ENCODE measurements at regions not wholly inside any gene's neighbourhood (a gene's known extent, or its start where the extent isn't known, plus 50 kb on each side); places are given as distances from the start of the nearest gene placed in this dataset.

DNA sequence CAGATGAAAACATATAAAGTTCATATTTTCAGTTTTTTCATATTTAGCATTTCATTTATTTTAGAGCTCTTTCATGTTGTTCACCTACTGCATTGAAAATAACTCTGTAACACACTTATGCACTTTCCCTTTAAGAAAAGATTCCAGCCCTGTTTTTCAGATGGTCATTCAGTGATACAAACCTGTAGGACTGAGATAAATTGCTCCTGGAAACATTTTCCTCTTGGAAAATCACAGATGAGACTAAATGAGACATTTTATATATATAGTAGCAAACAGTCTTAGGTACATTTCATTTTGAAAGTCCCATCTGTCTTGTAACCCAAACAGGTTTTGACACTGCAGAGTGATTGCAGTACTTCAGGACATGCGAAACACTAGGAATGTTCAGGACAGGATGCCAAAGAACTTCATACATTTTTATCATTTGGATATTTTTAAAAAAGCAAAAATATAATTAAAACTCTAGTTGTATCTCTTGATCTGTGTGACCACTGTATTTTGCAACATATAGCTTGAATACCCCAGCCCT is 412.4 kb downstream of the MTX2 start:
- H3K27me3 Mint-ChIP-seq: peaks cover 26 to 58% (median 44%) of the 10 kb centered on the region in 3 donors
- no peak overlapping the region for H3K4me3 Mint-ChIP-seq
- ATAC-seq (ENCODE audit: low read depth in 2 of 2) (no peak), DNase-seq (no peak)
- H3K9me3 Mint-ChIP-seq: no peaks in the 10 kb centered on the region
- H3K36me3 Mint-ChIP-seq: no peaks in the 10 kb centered on the region
- H3K27ac Mint-ChIP-seq: no peak overlapping the region
- H3K4me1 Mint-ChIP-seq: no peaks in the 10 kb centered on the region

DNA sequence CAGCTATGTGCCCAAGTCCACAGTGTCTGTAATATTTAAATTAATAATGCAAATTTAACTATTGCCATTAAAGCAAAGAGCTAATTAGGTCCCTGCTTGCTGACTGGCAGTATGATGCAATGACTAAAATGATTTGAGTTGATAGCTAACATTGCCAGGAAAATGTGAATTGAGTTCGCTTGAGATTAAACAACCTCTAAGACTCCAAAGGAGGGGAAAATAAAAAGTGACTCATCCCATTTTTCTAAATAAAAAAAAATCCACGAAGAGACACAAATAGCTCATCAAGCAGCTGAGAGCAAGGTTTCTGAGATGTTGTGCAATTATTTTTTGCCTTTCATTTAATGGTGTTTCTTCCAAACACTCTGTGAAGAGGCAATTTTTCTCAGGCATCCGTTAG is 413.0 kb downstream of the MTX2 start:
- Mint-ChIP-seq H3K36me3 (no peaks in the 10 kb centered on the region), H3K27me3 (peaks cover 26 to 59% (median 41%) of the 10 kb centered on the region in 3 donors), H3K27ac (no peak overlapping the region), H3K4me1 (no peaks in the 10 kb centered on the region), H3K4me3 (no peak overlapping the region), H3K9me3 (no peaks in the 10 kb centered on the region)
- DNase-seq (no peak), ATAC-seq (ENCODE audit: low read depth in 2 of 2) (no peak)

DNA sequence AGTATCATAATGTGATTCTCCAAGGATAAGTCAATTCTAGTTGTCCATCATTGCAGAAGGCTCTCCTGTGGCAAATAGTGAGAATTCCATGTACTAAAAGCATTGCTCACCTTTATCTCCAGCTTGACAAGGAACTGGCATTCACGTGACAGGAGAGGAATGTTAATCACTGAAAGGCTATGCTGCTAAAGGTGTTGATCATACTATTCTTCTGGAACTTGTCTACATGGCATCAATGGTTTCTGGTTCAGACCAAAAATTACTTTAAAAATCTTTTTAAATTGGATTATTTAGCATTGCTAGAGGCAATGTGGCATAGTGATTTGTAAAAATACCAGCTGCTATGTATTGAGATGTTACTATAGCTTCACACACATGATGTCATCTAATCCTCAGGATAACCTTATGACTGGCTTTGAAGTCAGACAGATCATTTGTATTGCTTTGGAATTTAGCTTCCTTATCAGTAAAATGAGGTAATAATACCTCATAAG is 414.4 kb downstream of the MTX2 start:
- H3K36me3 Mint-ChIP-seq: no peaks in the 10 kb centered on the region
- no peaks in the 10 kb centered on the region for H3K9me3 Mint-ChIP-seq
- ATAC-seq (ENCODE audit: low read depth in 2 of 2): no peak
- H3K27ac Mint-ChIP-seq: no peak overlapping the region
- no peaks in the 10 kb centered on the region for H3K4me1 Mint-ChIP-seq
- no peak for DNase-seq
- peaks cover 31 to 59% (median 46%) of the 10 kb centered on the region in 3 donors for H3K27me3 Mint-ChIP-seq
- no peak overlapping the region for H3K4me3 Mint-ChIP-seq

DNA sequence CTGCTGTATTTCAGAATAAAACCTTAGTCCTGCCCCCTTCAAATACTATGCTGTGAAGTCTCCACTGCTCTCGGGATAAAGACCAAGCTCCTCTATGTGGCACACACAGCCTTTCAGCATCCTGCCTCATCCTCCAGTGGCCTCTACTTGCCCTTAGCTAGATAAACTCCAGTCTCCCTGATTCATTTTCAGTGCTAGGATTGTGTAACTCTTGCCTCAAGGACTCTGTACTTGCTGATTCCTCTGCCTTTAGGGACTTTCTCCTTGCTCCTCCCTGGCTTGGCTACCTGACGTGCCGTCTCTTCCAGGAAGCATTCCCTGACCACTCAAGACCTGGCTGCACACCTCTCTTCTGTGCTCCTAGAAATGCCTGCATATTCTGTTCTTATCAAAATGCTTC is 416.7 kb downstream of the MTX2 start:
- H3K27me3 Mint-ChIP-seq: peaks cover 33 to 57% (median 38%) of the 10 kb centered on the region in 3 donors
- ATAC-seq (ENCODE audit: low read depth in 2 of 2) (no peak), DNase-seq (no peak)
- no peak overlapping the region for H3K27ac Mint-ChIP-seq
- H3K36me3 Mint-ChIP-seq: no peaks in the 10 kb centered on the region
- H3K4me3 Mint-ChIP-seq: no peak overlapping the region
- no peaks in the 10 kb centered on the region for H3K4me1 Mint-ChIP-seq
- no peaks in the 10 kb centered on the region for H3K9me3 Mint-ChIP-seq

DNA sequence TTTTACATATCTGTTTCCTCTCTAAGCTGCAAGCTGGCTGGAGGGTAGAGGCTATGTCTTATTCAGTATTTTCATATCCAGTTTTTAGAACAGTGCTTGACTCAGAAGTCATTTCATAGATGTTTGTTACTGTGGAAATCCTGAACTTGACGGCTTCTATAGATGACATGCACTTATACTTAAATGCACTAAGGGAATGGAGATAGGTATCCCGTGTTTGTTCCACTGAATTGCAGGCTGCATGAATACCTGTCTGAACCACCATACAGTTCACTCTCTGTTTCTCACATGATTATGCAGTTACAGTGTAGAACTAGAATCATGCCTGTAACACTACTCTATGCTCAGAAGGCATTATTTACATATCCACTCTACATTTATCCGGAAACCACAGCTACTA is 417.1 kb downstream of the MTX2 start:
- Mint-ChIP-seq H3K4me3 (no peak overlapping the region), H3K36me3 (no peaks in the 10 kb centered on the region), H3K9me3 (no peaks in the 10 kb centered on the region), H3K27ac (no peak overlapping the region), H3K27me3 (peaks cover 30 to 57% (median 38%) of the 10 kb centered on the region in 3 donors), H3K4me1 (no peaks in the 10 kb centered on the region)
- DNase-seq: no peak
- ATAC-seq (ENCODE audit: low read depth in 2 of 2): no peak

DNA sequence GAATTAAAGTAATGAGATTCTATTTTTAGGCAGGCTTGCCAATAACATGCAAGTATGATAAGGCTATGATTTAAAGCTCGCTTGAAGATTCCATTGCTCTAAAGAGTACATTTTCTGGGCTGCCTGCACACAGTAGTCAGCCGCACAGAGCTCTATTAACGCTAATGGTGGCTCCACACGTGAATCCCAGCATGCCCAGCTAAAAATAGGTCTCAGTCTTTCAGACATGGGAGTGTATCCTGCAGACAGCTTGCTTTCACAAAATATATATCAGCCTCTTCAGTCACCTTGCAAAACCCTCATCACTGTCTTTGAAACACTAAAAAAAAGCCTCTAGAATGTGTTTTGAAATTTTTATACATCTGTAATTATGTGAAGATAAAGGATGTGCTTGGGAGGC is 418.1 kb downstream of the MTX2 start:
- Mint-ChIP-seq H3K27me3 (peaks cover 30 to 53% (median 41%) of the 10 kb centered on the region in 3 donors), H3K36me3 (no peaks in the 10 kb centered on the region), H3K4me3 (no peak overlapping the region), H3K27ac (no peak overlapping the region), H3K9me3 (no peaks in the 10 kb centered on the region), H3K4me1 (no peaks in the 10 kb centered on the region)
- DNase-seq (no peak), ATAC-seq (ENCODE audit: low read depth in 2 of 2) (no peak)

DNA sequence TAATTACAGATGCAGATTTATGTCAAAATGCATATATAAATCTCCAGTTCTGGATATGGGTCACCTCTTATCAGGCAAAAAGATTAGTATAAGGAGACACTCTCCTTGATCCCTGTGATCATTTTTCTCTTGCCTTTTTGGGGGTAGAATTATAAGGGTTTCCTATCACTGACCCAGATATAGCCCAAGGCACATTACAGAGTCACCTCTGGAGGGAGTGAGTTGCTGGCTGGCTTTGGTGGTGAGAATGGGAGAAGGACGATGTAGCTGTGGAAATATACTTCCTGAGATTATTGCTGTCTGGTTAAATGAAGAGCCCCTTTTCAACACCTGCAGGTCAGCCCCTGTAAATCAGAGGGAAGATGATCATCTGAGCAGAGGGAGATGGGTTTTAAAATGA is 418.7 kb downstream of the MTX2 start:
- peaks cover 25 to 47% (median 39%) of the 10 kb centered on the region in 3 donors for H3K27me3 Mint-ChIP-seq
- H3K9me3 Mint-ChIP-seq: no peaks in the 10 kb centered on the region
- ATAC-seq (ENCODE audit: low read depth in 2 of 2): no peak
- no peaks in the 10 kb centered on the region for H3K36me3 Mint-ChIP-seq
- H3K4me3 Mint-ChIP-seq: no peak overlapping the region
- DNase-seq: no peak
- H3K4me1 Mint-ChIP-seq: no peaks in the 10 kb centered on the region
- H3K27ac Mint-ChIP-seq: no peak overlapping the region

DNA sequence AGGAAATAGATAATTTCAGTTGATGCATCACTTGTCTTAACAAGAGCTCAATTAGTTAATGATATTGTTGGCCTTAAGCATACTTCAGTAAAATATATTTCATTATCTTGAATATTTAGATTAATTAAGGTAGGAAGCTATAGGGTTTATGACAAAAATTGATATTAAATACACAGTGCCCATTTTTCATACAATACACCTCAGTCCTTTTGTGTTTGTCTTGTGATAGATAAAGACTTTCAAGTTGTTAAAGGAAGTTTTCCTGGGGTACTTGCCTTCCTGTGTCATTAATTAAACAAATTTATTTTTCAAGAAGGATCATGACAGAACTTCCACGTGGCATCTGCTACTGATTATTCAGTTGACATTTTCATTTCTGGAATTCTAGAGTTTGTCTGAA is 420.5 kb downstream of the MTX2 start:
- no peak overlapping the region for H3K27ac Mint-ChIP-seq
- no peaks in the 10 kb centered on the region for H3K4me1 Mint-ChIP-seq
- no peaks in the 10 kb centered on the region for H3K9me3 Mint-ChIP-seq
- no peak overlapping the region for H3K4me3 Mint-ChIP-seq
- no peaks in the 10 kb centered on the region for H3K36me3 Mint-ChIP-seq
- H3K27me3 Mint-ChIP-seq: peaks cover 17 to 45% (median 36%) of the 10 kb centered on the region in 3 donors
- DNase-seq (no peak), ATAC-seq (ENCODE audit: low read depth in 2 of 2) (no peak)

DNA sequence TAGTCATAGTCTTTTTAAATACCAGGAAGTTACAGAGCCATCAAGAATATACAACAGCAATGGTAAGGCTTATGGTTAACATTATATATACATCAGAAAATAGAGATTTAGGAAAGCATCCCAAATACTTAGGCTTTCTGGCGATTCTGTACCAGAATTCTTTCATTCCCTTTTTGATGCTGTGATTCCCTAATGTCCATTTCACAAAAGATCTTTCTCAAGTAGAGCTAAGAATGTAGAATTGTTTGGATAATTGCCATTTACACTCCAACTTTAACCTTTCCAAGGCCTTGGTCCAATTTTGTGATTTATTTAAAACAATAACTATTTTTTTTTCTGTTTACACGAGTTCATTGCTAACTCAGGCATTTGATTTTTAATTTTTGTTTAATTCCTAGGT is 422.2 kb downstream of the MTX2 start:
- Mint-ChIP-seq H3K4me3 (no peak overlapping the region), H3K36me3 (no peaks in the 10 kb centered on the region), H3K9me3 (no peaks in the 10 kb centered on the region), H3K27me3 (peaks cover 10 to 36% (median 21%) of the 10 kb centered on the region in 3 donors), H3K27ac (no peak overlapping the region), H3K4me1 (no peaks in the 10 kb centered on the region)
- no peak for ATAC-seq (ENCODE audit: low read depth in 2 of 2)
- DNase-seq: no peak

DNA sequence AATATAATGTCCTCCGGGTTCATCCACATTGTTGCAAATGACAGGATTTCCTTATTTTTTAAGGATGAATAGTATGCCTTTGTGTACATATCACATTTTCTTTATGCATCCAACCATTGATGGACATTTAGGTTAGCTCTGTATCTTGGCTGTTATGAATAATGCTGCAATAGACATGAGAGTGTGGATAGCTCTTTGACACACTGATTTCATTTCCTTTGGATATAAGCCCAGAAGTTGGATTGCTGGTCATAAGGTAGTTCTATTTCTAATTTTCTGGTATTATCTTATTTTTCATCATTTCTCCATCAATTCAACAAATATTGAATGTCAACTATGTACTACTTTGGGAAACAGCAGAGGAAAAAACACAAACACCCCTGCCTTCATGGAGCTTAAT is 423.3 kb downstream of the MTX2 start:
- H3K9me3 Mint-ChIP-seq: no peaks in the 10 kb centered on the region
- ATAC-seq (ENCODE audit: low read depth in 2 of 2): no peak
- H3K27me3 Mint-ChIP-seq: peaks cover 14 to 33% (median 25%) of the 10 kb centered on the region in 3 donors

DNA sequence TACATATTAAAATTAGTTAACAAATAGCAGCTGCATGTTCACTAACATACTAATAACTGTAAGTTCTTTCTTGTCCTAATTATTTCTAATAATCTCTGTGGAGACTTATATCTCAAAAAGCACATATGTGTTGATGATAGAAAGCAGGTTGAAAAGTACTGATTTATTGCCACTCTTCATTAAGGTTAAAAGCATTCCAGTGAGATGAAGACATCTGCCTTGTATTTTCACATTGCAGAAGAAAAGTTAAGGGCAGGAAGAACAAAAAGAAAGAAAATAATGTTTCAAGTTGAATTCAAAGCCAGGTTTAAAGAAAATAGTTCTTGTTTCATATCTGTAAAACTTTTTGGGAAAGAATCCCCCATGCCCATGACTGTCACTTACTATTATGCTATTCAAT is 429.9 kb downstream of the MTX2 start:
- H3K36me3 Mint-ChIP-seq: no peaks in the 10 kb centered on the region
- H3K27me3 Mint-ChIP-seq: peaks cover 12 to 18% (median 13%) of the 10 kb centered on the region in 3 donors
- no peak overlapping the region for H3K4me3 Mint-ChIP-seq

More for the DNA sequence above, 423.3 kb downstream of the MTX2 start:
- no peaks in the 10 kb centered on the region for H3K36me3 Mint-ChIP-seq
- no peak overlapping the region for H3K4me3 Mint-ChIP-seq
- no peak overlapping the region for H3K27ac Mint-ChIP-seq
- no peak for DNase-seq
- H3K4me1 Mint-ChIP-seq: no peaks in the 10 kb centered on the region

DNA sequence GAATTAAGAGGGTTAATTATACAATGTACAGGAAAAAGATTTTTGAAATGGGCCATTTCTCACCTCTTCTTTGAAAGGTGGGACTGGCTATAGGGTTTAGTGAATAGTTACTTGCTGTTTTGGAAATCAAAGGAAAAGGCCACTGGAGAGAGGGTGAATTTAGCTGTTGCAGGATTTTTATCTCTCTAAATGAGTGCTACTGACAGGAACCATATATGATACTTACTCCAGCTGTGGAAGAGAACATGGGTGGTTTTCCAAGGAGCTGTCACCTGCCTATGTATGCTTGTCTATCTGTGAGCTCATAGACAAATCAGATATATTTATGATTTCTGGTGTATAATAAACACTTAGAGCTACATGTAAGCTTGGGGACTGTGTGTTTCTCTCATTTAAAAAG is 430.4 kb downstream of the MTX2 start:
- no peak for DNase-seq
- H3K27me3 Mint-ChIP-seq: peaks cover 12 to 14% (median 13%) of the 10 kb centered on the region in 3 donors

More for the DNA sequence above, 429.9 kb downstream of the MTX2 start:
- DNase-seq (no peak), ATAC-seq (ENCODE audit: low read depth in 2 of 2) (no peak)
- no peak overlapping the region for H3K27ac Mint-ChIP-seq
- no peaks in the 10 kb centered on the region for H3K4me1 Mint-ChIP-seq
- no peaks in the 10 kb centered on the region for H3K9me3 Mint-ChIP-seq

DNA sequence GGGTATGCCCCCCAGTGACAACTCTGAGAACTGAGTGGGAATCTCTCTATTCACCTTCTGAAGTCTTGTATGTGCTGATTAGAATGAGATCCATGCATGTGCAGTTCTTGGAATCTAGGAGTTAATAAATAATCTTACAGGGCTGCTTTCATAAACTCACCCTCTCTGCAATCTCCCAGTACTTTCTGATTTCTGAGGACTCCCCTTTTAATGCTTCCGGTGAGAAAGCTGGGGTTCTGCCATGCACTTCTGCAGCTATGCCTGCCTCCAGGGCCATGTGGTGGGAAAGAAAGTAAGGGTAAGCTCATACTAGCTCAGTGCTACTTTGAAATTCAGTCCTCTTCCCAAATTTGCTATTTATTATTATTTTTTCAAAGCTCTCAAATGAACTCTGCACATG is 432.9 kb downstream of the MTX2 start:
- no peak overlapping the region for H3K4me3 Mint-ChIP-seq
- ATAC-seq (ENCODE audit: low read depth in 2 of 2) (no peak), DNase-seq (no peak)
- H3K27me3 Mint-ChIP-seq: peaks cover 10 to 12% (median 12%) of the 10 kb centered on the region in 3 donors
- H3K4me1 Mint-ChIP-seq: no peaks in the 10 kb centered on the region
- no peaks in the 10 kb centered on the region for H3K36me3 Mint-ChIP-seq
- no peaks in the 10 kb centered on the region for H3K9me3 Mint-ChIP-seq
- no peak overlapping the region for H3K27ac Mint-ChIP-seq

More for the DNA sequence above, 430.4 kb downstream of the MTX2 start:
- no peak overlapping the region for H3K4me3 Mint-ChIP-seq
- no peaks in the 10 kb centered on the region for H3K9me3 Mint-ChIP-seq
- H3K36me3 Mint-ChIP-seq: no peaks in the 10 kb centered on the region
- H3K27ac Mint-ChIP-seq: no peak overlapping the region
- H3K4me1 Mint-ChIP-seq: no peaks in the 10 kb centered on the region
- no peak for ATAC-seq (ENCODE audit: low read depth in 2 of 2)

DNA sequence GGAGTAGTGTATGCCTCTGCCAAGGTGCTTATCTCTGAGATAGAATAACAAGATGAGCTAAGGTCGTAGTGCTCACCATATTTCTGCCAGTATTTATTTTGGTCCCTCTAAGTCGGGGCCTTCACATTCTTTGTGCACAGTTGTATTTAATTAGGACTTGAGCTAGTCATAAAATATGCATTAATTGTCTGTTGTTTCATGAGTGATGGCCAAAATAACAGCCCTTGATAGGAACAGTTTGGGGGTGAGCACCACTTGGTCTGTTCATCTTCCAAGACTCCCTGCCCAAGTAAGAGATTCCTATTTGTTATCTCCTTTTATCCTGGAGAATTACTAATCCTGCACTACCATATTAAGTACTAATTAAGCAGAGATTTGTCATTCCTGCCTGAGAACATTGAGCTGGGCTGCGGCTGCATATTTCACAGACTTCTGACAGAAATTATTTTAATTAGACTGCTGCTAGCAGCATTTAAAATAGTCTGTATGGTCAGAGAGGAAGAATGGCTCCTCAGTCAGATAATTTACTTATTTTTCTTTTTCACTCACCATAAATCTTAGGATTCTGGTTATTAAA is 435.1 kb downstream of the MTX2 start:
- H3K4me1 Mint-ChIP-seq: no peaks in the 10 kb centered on the region
- H3K27ac Mint-ChIP-seq: no peak overlapping the region
- H3K9me3 Mint-ChIP-seq: peaks cover 0 to 3% (median 0%) of the 10 kb centered on the region in 7 donors
- H3K36me3 Mint-ChIP-seq: no peaks in the 10 kb centered on the region
- ATAC-seq (ENCODE audit: low read depth in 2 of 2) (no peak), DNase-seq (no peak)
- no peak overlapping the region for H3K4me3 Mint-ChIP-seq
- H3K27me3 Mint-ChIP-seq: peaks cover 6 to 12% (median 8%) of the 10 kb centered on the region in 3 donors
